Breast epithelium (tissue), 4 donors: ENCODE measurements at regions not wholly inside any gene's neighbourhood (a gene's known extent, or its start where the extent isn't known, plus 50 kb on each side); places are given as distances from the start of the nearest gene placed in this dataset.

Experiments
- DNase-seq, 2 donors: peaks; one replicate each; pipeline ENCODE4 v3.0.0-alpha.2; 2019; ENCODE audit warnings: low spot score in 2 of 2
- H3K27ac ChIP-seq, 2 donors: fragments of 200-600 bp; sonication (generic) in 1 of 2; one replicate each; pipeline ENCODE4 v1.5.1; 2016 to 2019; ENCODE audit warnings: mild to moderate bottlenecking in 1 of 2
- H3K27me3 ChIP-seq, 2 donors: fragments of 200-600 bp; sonication (generic) in 1 of 2; one replicate each; pipeline versions ENCODE4 v1.5.1 to v1.6.0; 2017 to 2019; ENCODE audit warnings: control low read depth in 1 of 2, mild to moderate bottlenecking in 1 of 2
- H3K36me3 ChIP-seq: fragments of 200-600 bp; one replicate; pipeline ENCODE4 v1.5.1; 2019
- H3K4me1 ChIP-seq, 2 donors: fragments of 200-600 bp; sonication (generic); one replicate each; pipeline ENCODE4 v1.5.1; 2016 to 2019; ENCODE audit warnings: control low read depth in 1 of 2
- H3K4me3 ChIP-seq, 3 donors: fragments of 200-600 bp; sonication (generic); 1 replicate in 2 of 3; 2 replicates in 1 of 3; pipeline ENCODE4 v1.5.1; 2016 to 2019; ENCODE audit warnings: mild to moderate bottlenecking in 3 of 3, moderate library complexity in 2 of 3
- H3K9me3 ChIP-seq, 2 donors: fragments of 200-600 bp; sonication (generic) in 1 of 2; one replicate each; pipeline ENCODE4 v1.5.1; 2016 to 2019; ENCODE audit warnings: control low read depth in 1 of 2
- POLR2A ChIP-seq: fragments of 450-650 bp; IDR thresholded peaks from one replicate; pipeline ENCODE4 v1.6.1; 2016; ENCODE audit warnings: antibody characterized with exemption, mild to moderate bottlenecking, moderate library complexity
- POLR2AphosphoS5 ChIP-seq, 3 donors: sonication (generic); formaldehyde crosslinking; IDR thresholded peaks; one replicate each; pipeline ENCODE4 v1.6.1; 2017; ENCODE audit warnings: antibody characterized with exemption in 3 of 3
- intact Hi-C: fragments of 100-400 bp; cut with DNase I; formaldehyde crosslinking; loops from one replicate; pipeline ENCODE4 v1.15.1; 2023; ENCODE audit warnings: low total_unique reads
- TF ChIP-seq, protein P1 (sequence below), 3 donors: fragments of 450-650 bp; IDR thresholded peaks; one replicate each; pipeline ENCODE4 v1.5.1; 2016 to 2017; ENCODE audit warnings: antibody characterized with exemption in 3 of 3, mild to moderate bottlenecking in 3 of 3, moderate library complexity in 3 of 3

DNA sequence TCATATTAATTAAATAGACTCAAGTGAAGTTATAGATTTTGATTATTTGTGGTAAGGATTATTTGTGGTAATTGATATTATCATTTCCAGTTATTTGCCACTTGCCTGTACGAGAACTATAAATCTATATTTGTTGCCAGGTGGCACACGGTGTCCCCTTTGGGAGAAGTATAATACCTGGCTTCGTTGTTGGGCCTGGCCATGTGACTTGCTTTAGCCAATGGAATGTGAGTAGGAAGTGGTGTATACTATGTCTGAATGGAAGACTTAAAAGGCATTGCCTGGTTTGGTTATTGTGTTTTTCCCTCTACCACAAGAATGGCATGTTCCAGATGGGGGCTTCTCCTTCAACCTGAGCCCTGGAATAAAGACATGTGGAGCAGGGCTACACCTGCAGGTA, 228.1 kb downstream of the CDC5L start:
- Histone ChIP-seq H3K27me3 (no peaks in the 10 kb centered on the region), H3K9me3 (no peaks in the 10 kb centered on the region), H3K27ac (no peak overlapping the region), H3K4me1 (no peaks in the 10 kb centered on the region), H3K4me3 (no peak overlapping the region), H3K36me3 (no peaks in the 10 kb centered on the region)
- intact Hi-C loops: no loop called here
- DNase-seq: no peak
- TF ChIP-seq POLR2A: no peak
- TF ChIP-seq POLR2AphosphoS5 (IDR thresholded peaks at IDR 0.05): no peak
- TF ChIP-seq, protein P1, sequence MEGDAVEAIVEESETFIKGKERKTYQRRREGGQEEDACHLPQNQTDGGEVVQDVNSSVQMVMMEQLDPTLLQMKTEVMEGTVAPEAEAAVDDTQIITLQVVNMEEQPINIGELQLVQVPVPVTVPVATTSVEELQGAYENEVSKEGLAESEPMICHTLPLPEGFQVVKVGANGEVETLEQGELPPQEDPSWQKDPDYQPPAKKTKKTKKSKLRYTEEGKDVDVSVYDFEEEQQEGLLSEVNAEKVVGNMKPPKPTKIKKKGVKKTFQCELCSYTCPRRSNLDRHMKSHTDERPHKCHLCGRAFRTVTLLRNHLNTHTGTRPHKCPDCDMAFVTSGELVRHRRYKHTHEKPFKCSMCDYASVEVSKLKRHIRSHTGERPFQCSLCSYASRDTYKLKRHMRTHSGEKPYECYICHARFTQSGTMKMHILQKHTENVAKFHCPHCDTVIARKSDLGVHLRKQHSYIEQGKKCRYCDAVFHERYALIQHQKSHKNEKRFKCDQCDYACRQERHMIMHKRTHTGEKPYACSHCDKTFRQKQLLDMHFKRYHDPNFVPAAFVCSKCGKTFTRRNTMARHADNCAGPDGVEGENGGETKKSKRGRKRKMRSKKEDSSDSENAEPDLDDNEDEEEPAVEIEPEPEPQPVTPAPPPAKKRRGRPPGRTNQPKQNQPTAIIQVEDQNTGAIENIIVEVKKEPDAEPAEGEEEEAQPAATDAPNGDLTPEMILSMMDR (IDR thresholded peaks at IDR 0.05): no peak

DNA sequence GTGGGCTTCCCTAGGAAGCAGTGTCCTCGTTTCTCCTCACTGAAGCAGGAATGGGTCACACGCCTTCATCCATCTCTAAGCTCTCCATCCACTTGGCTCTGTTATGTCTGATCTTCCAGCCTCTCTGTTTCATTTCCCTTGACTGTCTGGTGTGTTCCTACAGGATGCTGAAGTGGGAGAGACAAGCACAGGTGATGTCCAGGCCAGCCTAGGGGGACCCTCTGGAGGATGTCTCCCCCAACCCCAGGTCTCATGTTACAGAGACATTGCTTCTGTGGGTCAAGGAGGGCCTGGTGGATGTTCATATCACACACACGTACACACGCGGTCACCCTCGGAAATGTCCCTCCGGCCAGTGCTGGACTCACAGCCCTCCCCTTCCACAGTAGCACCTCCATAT, 229.9 kb downstream of the CDC5L start:
- no peaks in the 10 kb centered on the region for H3K9me3 ChIP-seq
- no peaks in the 10 kb centered on the region for H3K27me3 ChIP-seq

DNA sequence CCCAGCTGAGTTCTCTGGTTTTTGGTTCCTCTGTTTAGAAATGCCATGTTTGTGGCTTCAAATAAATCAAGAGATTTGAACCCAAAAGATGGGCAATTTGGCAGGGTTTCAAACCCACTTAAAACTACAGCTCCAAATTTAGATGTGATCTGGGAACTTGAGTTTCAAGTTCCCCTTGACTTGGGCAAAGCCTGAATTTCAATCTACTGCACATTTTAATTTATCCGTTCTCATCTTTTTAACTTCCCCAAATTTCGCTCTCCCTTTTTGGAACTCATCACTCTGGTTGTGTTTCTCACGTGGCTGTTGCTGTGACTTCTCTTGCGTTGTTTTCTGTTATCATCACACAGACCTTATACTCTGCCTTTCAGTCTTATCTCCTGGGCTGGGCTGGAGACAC, 230.9 kb downstream of the CDC5L start:
- Histone ChIP-seq H3K9me3 (no peaks in the 10 kb centered on the region), H3K27me3 (no peaks in the 10 kb centered on the region), H3K4me3 (no peak overlapping the region), H3K4me1 (no peaks in the 10 kb centered on the region), H3K27ac (no peak overlapping the region), H3K36me3 (no peaks in the 10 kb centered on the region)
- TF ChIP-seq, protein P1 (IDR thresholded peaks at IDR 0.05): no peak
- TF ChIP-seq POLR2AphosphoS5 (IDR thresholded peaks at IDR 0.05) (no peak), POLR2A (no peak)
- intact Hi-C loops: no loop called here
- DNase-seq: no peak

More for the DNA sequence above, 229.9 kb downstream of the CDC5L start:
- TF ChIP-seq, protein P1 (IDR thresholded peaks at IDR 0.05): no peak
- TF ChIP-seq POLR2AphosphoS5 (IDR thresholded peaks at IDR 0.05) (no peak), POLR2A (no peak)
- intact Hi-C loops: no loop called here
- Histone ChIP-seq H3K27ac (no peak overlapping the region), H3K4me1 (no peaks in the 10 kb centered on the region), H3K4me3 (no peak overlapping the region), H3K36me3 (no peaks in the 10 kb centered on the region)
- no peak for DNase-seq

DNA sequence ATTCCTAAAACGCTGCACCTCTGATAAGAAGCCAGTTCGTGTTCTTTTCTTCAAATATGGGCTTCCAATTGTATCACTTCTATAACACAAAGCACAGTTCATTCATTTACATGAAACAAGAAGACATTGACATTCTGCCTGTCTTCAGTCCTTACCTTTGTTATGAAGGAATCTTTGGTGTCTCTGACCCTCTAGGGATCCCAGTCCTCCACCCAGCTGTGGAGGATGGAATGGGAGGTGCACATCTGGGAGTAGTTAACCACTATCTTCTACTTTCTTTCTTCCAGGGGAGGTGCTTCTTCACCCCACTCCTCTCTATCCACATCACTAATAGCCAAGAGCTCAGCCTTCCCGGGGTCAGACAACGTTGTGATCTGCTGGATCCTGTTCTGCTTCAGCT, 233.4 kb downstream of the CDC5L start:
- intact Hi-C loops: no loop called here

DNA sequence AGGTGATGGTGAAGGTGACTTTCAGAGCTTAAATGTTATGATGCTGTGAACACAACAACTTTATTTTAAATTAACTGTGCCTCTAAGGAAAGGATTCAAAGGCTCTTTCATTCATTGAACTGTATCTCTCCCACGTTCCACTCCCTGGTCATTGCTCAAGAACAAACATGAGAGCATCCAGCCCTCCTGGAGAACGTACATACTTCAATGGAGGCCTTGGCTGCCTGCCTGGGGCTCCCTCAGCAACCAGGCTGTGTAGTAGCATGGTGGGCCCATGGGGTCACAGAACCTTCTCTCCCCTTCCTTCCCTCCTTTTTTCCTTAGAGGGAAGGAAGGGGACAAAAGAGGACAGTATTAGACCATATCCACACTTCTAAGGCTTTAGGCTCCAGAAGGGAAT, 234.3 kb downstream of the CDC5L start:
- TF ChIP-seq, protein P1 (IDR thresholded peaks at IDR 0.05): no peak
- Histone ChIP-seq H3K27me3 (no peaks in the 10 kb centered on the region), H3K27ac (no peak overlapping the region), H3K9me3 (no peaks in the 10 kb centered on the region), H3K4me3 (no peak overlapping the region), H3K4me1 (no peaks in the 10 kb centered on the region), H3K36me3 (no peaks in the 10 kb centered on the region)
- no peak for DNase-seq
- intact Hi-C loops: no loop called here

More for the DNA sequence above, 233.4 kb downstream of the CDC5L start:
- no peak for DNase-seq
- Histone ChIP-seq H3K27ac (no peak overlapping the region), H3K4me3 (no peak overlapping the region), H3K27me3 (no peaks in the 10 kb centered on the region), H3K4me1 (no peaks in the 10 kb centered on the region), H3K36me3 (no peaks in the 10 kb centered on the region), H3K9me3 (no peaks in the 10 kb centered on the region)
- no peak for TF ChIP-seq POLR2AphosphoS5 (IDR thresholded peaks at IDR 0.05)
- TF ChIP-seq POLR2A: no peak
- TF ChIP-seq, protein P1 (IDR thresholded peaks at IDR 0.05): no peak
